K562 (cell line): ENCODE measurements at regions not wholly inside any gene's neighbourhood (a gene's known extent, or its start where the extent isn't known, plus 50 kb on each side); places are given as distances from the start of the nearest gene placed in this dataset.

Source experiments
- ATAC-seq: fragments of 200-7000 bp; cut with Tn5 transposase; 3 replicates; pipeline ENCODE4 v1.9.1; 2020; ENCODE audit warnings: moderate library complexity
- BruUV-seq: library from RNA; stranded (reverse); fragments of 400-500 nt; replicated peaks from 2 replicates; lab custom pipeline; 2021; lab: Mats Ljungman, UMichigan
- CTCF ChIA-PET: fragments of 300-600 bp; formaldehyde crosslinking; extraction: SDS; loops from one replicate; lab custom pipeline; 2021; ENCODE audit warnings: low intra/inter-chr PET ratio; lab: Yijun Ruan, JAX
- POLR2A ChIA-PET: fragments of 300-600, 350-650 bp; sonication (Branson Sonifier 250); formaldehyde crosslinking; extraction: SDS; loops from one replicate; lab custom pipeline; 2021; ENCODE audit warnings: antibody characterized with exemption, inconsistent platforms; lab: Yijun Ruan, JAX
- DNase-seq, 4 experiments: peaks; one replicate each; pipeline versions ENCODE4 v3.0.0 to v3.0.0-alpha.2; 2011 to 2018; ENCODE audit warnings: low spot score in 3 of 4, mixed read lengths in 3 of 4; ENCODE audit errors: extremely low read depth in 1 of 4
- FAIRE-seq: peaks from 2 replicates; lab custom pipeline; 2011; peaks lifted over from hg19 to GRCh38; lab: Jason Lieb, UNC
- H2AFZ ChIP-seq: 2 replicates; pipeline ENCODE4 v1.6.0; 2011; ENCODE audit warnings: low read depth, low read length, control low read depth, inconsistent platforms
- H3K27ac ChIP-seq: fragments of 200-600 bp; 3 replicates; pipeline ENCODE4 v1.8.0; 2011; ENCODE audit warnings: low read depth, mild to moderate bottlenecking, control low read depth, inconsistent platforms, low read length, moderate library complexity, mixed read lengths; ENCODE audit errors: extremely low read depth
- H3K27me3 ChIP-seq, 2 experiments: fragments of 300-600 bp in 1 of 2; 2 replicates in 1 of 2; 3 replicates in 1 of 2; pipeline versions ENCODE4 v1.6.0 to v1.8.0; 2011; ENCODE audit warnings: inconsistent platforms in 2 of 2, low read length in 2 of 2, mild to moderate bottlenecking in 1 of 2, mixed read lengths in 1 of 2, moderate library complexity in 1 of 2; ENCODE audit not compliant: control insufficient read depth in 2 of 2, insufficient read depth in 2 of 2
- H3K36me3 ChIP-seq: fragments of 300-600 bp; 3 replicates; pipeline ENCODE4 v1.8.0; 2011; ENCODE audit warnings: mild to moderate bottlenecking, low read length, inconsistent platforms; ENCODE audit not compliant: control insufficient read depth, insufficient read depth
- H3K4me1 ChIP-seq, 2 experiments: fragments of 200-600 bp in 1 of 2; replicated peaks in 1 of 2; 2 replicates in 1 of 2; 3 replicates in 1 of 2; pipeline versions ENCODE4 v1.5.1 to v1.8.0; 2011; ENCODE audit warnings: inconsistent platforms in 2 of 2, low read length in 2 of 2, mild to moderate bottlenecking in 1 of 2, mixed read lengths in 1 of 2, moderate library complexity in 1 of 2; ENCODE audit not compliant: control insufficient read depth in 2 of 2, insufficient read depth in 2 of 2
- H3K4me2 ChIP-seq: 2 replicates; pipeline ENCODE4 v1.6.1; 2011; ENCODE audit warnings: low read length, control low read depth, inconsistent platforms, mixed read lengths; ENCODE audit not compliant: insufficient read depth
- H3K4me3 ChIP-seq: fragments of 200-600 bp; sonication (generic), shearing (Covaris generic); 2 replicates; pipeline ENCODE4 v1.5.1; 2016; ENCODE audit warnings: control low read depth, inconsistent platforms
- H3K79me2 ChIP-seq: fragments of 200-600 bp; 3 replicates; pipeline ENCODE4 v1.8.0; 2011; ENCODE audit warnings: low read length, inconsistent platforms; ENCODE audit not compliant: control insufficient read depth, insufficient read depth
- H3K9ac ChIP-seq, 2 experiments: 2 replicates each; pipeline versions ENCODE4 v1.6.0 to v1.6.1; 2011; ENCODE audit warnings: low read depth in 2 of 2, low read length in 2 of 2, control low read depth in 1 of 2, inconsistent platforms in 1 of 2, mild to moderate bottlenecking in 1 of 2, mixed read lengths in 1 of 2; ENCODE audit not compliant: insufficient read depth in 1 of 2
- H3K9me1 ChIP-seq: one replicate; pipeline ENCODE4 v1.6.0; 2011; ENCODE audit warnings: inconsistent platforms, mild to moderate bottlenecking, low read length, moderate library complexity; ENCODE audit not compliant: control insufficient read depth, insufficient read depth
- H3K9me3 ChIP-seq: replicated peaks from 2 replicates; pipeline ENCODE4 v1.5.1; 2011; ENCODE audit warnings: low read depth, low read length, inconsistent platforms; ENCODE audit not compliant: control insufficient read depth, insufficient read depth
- H4K20me1 ChIP-seq: replicated peaks from 2 replicates; pipeline ENCODE4 v1.6.1; 2011; ENCODE audit warnings: low read length, inconsistent platforms, mixed read lengths; ENCODE audit not compliant: control insufficient read depth, insufficient read depth
- CBFA2T2 ChIP-seq: fragments of 450-650 bp; conservative IDR thresholded peaks from 2 replicates; pipeline ENCODE4 v1.6.1; 2017; ENCODE audit warnings: mild to moderate bottlenecking
- CBX1 ChIP-seq: sonication (generic); IDR thresholded peaks from 2 replicates; pipeline ENCODE4 v1.6.1; 2016; ENCODE audit warnings: antibody characterized with exemption, low read depth, mild to moderate bottlenecking
- PHB ChIP-seq: fragments of 250-450 bp; sonication (Bioruptor Pico); IDR thresholded peaks from 2 replicates; pipeline ENCODE4 v1.5.0; 2021
- PHTF2 ChIP-seq: fragments of 250-450 bp; sonication (Bioruptor Pico); IDR thresholded peaks from 2 replicates; pipeline ENCODE4 v1.5.0; 2021; ENCODE audit warnings: mild to moderate bottlenecking
- PML ChIP-seq: IDR thresholded peaks from 2 replicates; pipeline ENCODE4 v1.6.1; 2012; ENCODE audit warnings: low read length, inconsistent platforms
- SMAD4 ChIP-seq: fragments of 250-450 bp; sonication (Bioruptor Pico); conservative IDR thresholded peaks from 2 replicates; pipeline ENCODE4 v1.8.0; 2021; ENCODE audit warnings: inconsistent platforms, mild to moderate bottlenecking, moderate library complexity
- WGBS: fragments of 100-300 bp; shearing (Covaris generic); methylation state at CpG from one replicate; pipeline ENCODE4 v1.1.6; 2016; ENCODE audit warnings: low coverage, mixed read lengths; ENCODE audit not compliant: insufficient coverage; ENCODE audit errors: missing lambda C conversion rate; 5-methylcytosine and 5-hydroxymethylcytosine counted together
- in situ Hi-C: fragments of 300-500 bp; cut with MboI; formaldehyde crosslinking; loops from 4 replicates; pipeline ENCODE4 v1.15.0; 2018; ENCODE audit warnings: inconsistent platforms, mixed read lengths
- intact Hi-C: fragments of 100-400 bp; cut with micrococcal nuclease; formaldehyde crosslinking; loops from 2 replicates; pipeline ENCODE4 v1.14.2; 2022
- TF ChIP-seq, protein P1 (sequence below): fragments of 450-650 bp; IDR thresholded peaks from 2 replicates; pipeline ENCODE4 v1.7.0; 2016; ENCODE audit warnings: borderline replicate concordance
- TF ChIP-seq, protein P2 (sequence below): sonication (generic); formaldehyde crosslinking; IDR thresholded peaks from 2 replicates; pipeline ENCODE4 v1.8.0; 2022; ENCODE audit warnings: mild to moderate bottlenecking, missing genetic modification reagents, borderline replicate concordance

DNA sequence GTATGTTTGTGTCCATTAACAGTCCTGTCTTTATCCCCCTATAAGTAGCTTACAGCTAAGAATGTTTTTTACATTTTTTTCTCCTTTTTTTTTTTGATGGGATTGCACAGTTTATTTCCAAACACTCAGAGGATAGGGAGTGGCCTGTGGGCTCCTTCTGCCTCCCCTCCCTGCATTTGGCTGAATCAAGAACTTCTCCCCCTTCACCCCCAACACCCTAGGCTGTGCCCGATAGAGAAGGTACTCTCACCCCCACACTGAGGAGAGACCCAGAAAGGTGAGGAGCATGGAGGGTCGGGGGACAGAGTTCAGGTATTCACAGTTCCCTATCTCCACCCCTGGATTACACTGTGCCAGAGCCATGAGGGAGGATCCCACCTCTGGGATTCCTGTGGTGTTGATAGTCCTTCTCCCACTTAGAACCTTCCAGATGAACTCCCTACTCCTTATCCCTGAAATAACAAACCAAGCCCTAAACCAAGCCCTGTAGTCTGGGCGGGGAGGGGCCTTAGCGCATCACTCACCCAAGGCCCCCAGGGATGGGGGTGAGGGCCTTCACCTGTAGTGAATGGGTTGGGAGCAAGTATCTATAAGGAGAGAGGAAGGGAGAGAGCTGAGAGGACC lies 97.1 kb downstream of the ADAMTS15 start:
- FAIRE-seq = no peak
- TF ChIP-seq PHTF2 (CRISPR knock-in tag) = no peak
- TF ChIP-seq, protein P1, sequence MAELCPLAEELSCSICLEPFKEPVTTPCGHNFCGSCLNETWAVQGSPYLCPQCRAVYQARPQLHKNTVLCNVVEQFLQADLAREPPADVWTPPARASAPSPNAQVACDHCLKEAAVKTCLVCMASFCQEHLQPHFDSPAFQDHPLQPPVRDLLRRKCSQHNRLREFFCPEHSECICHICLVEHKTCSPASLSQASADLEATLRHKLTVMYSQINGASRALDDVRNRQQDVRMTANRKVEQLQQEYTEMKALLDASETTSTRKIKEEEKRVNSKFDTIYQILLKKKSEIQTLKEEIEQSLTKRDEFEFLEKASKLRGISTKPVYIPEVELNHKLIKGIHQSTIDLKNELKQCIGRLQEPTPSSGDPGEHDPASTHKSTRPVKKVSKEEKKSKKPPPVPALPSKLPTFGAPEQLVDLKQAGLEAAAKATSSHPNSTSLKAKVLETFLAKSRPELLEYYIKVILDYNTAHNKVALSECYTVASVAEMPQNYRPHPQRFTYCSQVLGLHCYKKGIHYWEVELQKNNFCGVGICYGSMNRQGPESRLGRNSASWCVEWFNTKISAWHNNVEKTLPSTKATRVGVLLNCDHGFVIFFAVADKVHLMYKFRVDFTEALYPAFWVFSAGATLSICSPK = no peak
- TF ChIP-seq CBFA2T2 = no peak
- TF ChIP-seq CBX1 = no peak
- no peak for TF ChIP-seq SMAD4
- TF ChIP-seq PHB = no peak
- no peak for TF ChIP-seq PML
- TF ChIP-seq, protein P2, sequence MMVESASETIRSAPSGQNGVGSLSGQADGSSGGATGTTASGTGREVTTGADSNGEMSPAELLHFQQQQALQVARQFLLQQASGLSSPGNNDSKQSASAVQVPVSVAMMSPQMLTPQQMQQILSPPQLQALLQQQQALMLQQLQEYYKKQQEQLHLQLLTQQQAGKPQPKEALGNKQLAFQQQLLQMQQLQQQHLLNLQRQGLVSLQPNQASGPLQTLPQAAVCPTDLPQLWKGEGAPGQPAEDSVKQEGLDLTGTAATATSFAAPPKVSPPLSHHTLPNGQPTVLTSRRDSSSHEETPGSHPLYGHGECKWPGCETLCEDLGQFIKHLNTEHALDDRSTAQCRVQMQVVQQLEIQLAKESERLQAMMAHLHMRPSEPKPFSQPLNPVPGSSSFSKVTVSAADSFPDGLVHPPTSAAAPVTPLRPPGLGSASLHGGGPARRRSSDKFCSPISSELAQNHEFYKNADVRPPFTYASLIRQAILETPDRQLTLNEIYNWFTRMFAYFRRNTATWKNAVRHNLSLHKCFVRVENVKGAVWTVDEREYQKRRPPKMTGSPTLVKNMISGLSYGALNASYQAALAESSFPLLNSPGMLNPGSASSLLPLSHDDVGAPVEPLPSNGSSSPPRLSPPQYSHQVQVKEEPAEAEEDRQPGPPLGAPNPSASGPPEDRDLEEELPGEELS (CRISPR knock-in tag) = no peak
- no peak for DNase-seq
- H3K9ac ChIP-seq = no peak overlapping the region
- H3K27ac ChIP-seq = no peak overlapping the region
- CTCF ChIA-PET = no interaction called here
- intact Hi-C loops (no loop called here), in situ Hi-C loops (no loop called here)
- H3K79me2 ChIP-seq = no peaks in the 10 kb centered on the region
- no TSS peak for BruUV-seq
- no peak for ATAC-seq
- no peaks in the 10 kb centered on the region for H4K20me1 ChIP-seq
- no peak overlapping the region for H2AFZ ChIP-seq
- H3K9me3 ChIP-seq = no peaks in the 10 kb centered on the region
- no peak overlapping the region for H3K4me2 ChIP-seq
- H3K4me3 ChIP-seq = no peak overlapping the region
- peaks cover 0 to 21% of the 10 kb centered on the region in 2 experiments; a peak in 3 of 5 replicates for H3K27me3 ChIP-seq
- no peaks in the 10 kb centered on the region for H3K9me1 ChIP-seq
- H3K4me1 ChIP-seq = no peaks in the 10 kb centered on the region
- WGBS = 4% methylated on average over 4 of the region's 4 CpGs
- POLR2A ChIA-PET = interaction anchor here (1.3 kb wide), 1 partner anchor 12 kb away, joined by 4 read pairs; no protein-coding TSS in a partner anchor
- H3K36me3 ChIP-seq = no peaks in the 10 kb centered on the region
